Stimulated activated CD4-positive, alpha-beta T cell treated with anti-CD3 and anti-CD28 coated beads, Interleukin-4, amount 100 ng/mL, for 4 hours (primary cell): ENCODE measurements at regions not wholly inside any gene's neighbourhood (a gene's known extent, or its start where the extent isn't known, plus 50 kb on each side); places are given as distances from the start of the nearest gene placed in this dataset.
"Not testable (repeated sequence)": the region's sequence is repeated elsewhere in the genome, so short reads cannot be mapped to it uniquely, and the experiment has no call there.

Experiments used
- DNase-seq, 2 experiments: peaks; one replicate each; pipeline ENCODE4 v3.0.0-alpha.2; 2020

GRCh38 chr3:83251490-83251889 is 1490.0 kb upstream of the GBE1 start:
- DNase-seq: no peak

GRCh38 chr3:83250613-83251012 is 1489.2 kb upstream of the GBE1 start:
- no peak for DNase-seq

GRCh38 chr3:83248454-83248853 is 1487.0 kb upstream of the GBE1 start:
- no peak for DNase-seq

GRCh38 chr3:83235180-83235814 is 1473.9 kb upstream of the GBE1 start:
- DNase-seq: no peak

GRCh38 chr3:83233715-83234114 is 1472.3 kb upstream of the GBE1 start:
- DNase-seq: no peak

GRCh38 chr3:83230841-83231240 is 1469.4 kb upstream of the GBE1 start:
- DNase-seq: no peak

GRCh38 chr3:83230376-83230775 is 1468.9 kb upstream of the GBE1 start:
- DNase-seq: no peak

- DNase-seq: no peak
Measured at GRCh38 chr3:83226751-83227150, 1465.3 kb upstream of the GBE1 start.

- no peak for DNase-seq
Measured at GRCh38 chr3:83224101-83224868, 1462.8 kb upstream of the GBE1 start.

- no peak for DNase-seq
Measured at GRCh38 chr3:83218383-83219200, 1457.1 kb upstream of the GBE1 start.

GRCh38 chr3:83217595-83218118 is 1456.2 kb upstream of the GBE1 start:
- not testable (repeated sequence) for DNase-seq

- DNase-seq: no peak
Measured at GRCh38 chr3:83216919-83217594, 1455.6 kb upstream of the GBE1 start.

GRCh38 chr3:83195243-83195642 is 1433.8 kb upstream of the GBE1 start:
- no peak for DNase-seq

GRCh38 chr3:83193526-83193925 is 1432.1 kb upstream of the GBE1 start:
- DNase-seq: no peak

GRCh38 chr3:83189634-83190033 is 1428.2 kb upstream of the GBE1 start:
- DNase-seq: no peak

- DNase-seq: no peak
Measured at GRCh38 chr3:83169473-83169872, 1408.0 kb upstream of the GBE1 start.

GRCh38 chr3:83150896-83151295 is 1389.5 kb upstream of the GBE1 start:
- no peak for DNase-seq

- DNase-seq: no peak
Measured at GRCh38 chr3:83140983-83141382, 1379.5 kb upstream of the GBE1 start.

- no peak for DNase-seq
Measured at GRCh38 chr3:83131236-83131635, 1369.8 kb upstream of the GBE1 start.

- no peak for DNase-seq
Measured at GRCh38 chr3:83122774-83123350, 1361.4 kb upstream of the GBE1 start.

GRCh38 chr3:83093222-83093572 is 1331.8 kb upstream of the GBE1 start:
- DNase-seq: no peak

GRCh38 chr3:83092521-83093221 is 1331.2 kb upstream of the GBE1 start:
- DNase-seq: no peak
